ENCODE measurements at regions not wholly inside any gene's neighbourhood (a gene's known extent, or its start where the extent isn't known, plus 50 kb on each side); places are given as distances from the start of the nearest gene placed in this dataset.

DNA sequence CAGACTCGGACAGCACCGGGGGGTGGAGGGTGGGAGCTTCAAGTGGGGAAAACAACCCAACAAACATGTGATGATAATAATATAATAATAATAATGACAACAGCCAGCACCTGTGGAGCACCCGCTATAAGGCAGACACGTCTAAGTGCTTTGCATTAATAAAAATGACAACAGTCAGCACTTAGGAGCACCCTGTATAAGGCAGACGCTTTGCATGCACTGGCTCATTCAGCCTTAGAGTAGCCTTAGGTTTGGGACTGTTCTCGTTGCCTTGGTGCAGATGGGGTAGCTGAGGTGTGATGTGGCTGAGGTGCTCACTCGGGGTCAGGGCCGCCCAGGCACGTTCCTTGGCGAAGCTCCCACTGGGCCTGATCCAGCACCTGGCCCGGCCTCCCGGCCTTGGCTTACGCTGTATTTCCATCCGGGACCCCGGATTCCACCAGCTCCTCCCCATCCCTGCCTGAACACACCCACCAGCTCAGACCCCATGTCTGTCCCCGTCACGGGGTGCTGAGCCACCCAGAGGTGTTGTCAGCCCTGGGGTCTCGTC lies 144.0 kb upstream of the CIBAR2 start:
- DNase-seq (ENCODE audit: low read depth, low spot score), result no peak

DNA sequence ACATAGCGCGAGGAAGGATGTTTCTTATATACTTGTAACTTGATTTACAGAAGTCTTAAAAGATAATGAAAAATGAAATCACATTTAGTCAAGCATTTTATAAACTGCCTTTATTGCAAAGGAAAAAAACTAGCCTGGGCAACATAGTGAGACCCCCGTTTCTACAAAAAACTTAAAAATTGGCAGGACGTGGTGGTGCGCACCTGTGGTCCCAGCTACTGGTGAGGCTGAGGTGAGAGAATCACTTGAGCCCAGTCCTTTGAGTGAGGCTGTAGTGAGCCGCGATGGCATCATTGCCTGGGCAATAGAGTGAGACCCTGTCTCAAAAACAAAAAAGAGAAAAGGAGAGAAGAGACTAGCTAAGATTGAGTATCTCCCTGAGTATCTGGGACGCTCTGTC lies 145.2 kb upstream of the CIBAR2 start:
- DNase-seq (ENCODE audit: low read depth, low spot score), result no peak

DNA sequence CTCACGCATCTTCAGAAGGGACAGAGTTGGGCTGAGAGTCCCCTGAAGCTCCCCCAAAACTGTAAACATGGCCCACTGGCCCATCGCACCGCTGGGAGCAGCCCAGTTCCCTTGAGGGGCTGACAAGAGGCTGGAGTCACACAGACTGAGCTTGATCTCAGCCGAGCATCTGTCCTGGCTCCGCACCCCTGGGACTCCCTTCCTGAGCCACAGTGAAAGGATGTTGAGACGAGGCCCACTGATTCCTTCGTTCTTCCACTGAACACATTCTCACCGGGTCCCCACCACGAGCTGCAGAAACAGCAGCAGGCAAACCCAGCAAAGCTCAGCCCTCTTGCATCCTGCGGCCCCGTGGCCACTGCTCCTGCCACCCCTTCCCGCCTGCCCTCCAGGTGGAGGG lies 145.9 kb upstream of the CIBAR2 start:
- no peak for DNase-seq (ENCODE audit: low read depth, low spot score)

DNA sequence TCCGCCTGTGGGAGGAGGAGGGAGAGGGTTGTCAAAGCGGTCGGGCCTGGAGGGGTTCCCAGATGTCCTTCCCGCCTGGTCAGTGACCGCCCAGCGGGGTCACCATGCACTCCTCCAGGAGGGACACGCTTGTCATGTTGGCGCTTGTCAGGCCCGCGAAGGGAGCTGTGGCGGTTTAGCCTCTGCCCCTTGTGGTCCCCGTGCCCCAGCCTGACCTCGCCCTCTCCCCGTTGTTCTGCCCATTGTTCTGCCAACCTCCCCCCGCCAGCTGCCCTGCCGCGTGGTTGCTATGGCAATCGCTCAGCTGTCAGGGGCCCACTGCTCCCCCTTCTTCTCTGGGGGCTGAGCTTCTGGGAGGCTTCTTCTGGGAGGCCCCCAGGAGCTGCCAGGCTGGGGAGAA lies 146.4 kb upstream of the CIBAR2 start:
- no peak for DNase-seq (ENCODE audit: low read depth, low spot score)

DNA sequence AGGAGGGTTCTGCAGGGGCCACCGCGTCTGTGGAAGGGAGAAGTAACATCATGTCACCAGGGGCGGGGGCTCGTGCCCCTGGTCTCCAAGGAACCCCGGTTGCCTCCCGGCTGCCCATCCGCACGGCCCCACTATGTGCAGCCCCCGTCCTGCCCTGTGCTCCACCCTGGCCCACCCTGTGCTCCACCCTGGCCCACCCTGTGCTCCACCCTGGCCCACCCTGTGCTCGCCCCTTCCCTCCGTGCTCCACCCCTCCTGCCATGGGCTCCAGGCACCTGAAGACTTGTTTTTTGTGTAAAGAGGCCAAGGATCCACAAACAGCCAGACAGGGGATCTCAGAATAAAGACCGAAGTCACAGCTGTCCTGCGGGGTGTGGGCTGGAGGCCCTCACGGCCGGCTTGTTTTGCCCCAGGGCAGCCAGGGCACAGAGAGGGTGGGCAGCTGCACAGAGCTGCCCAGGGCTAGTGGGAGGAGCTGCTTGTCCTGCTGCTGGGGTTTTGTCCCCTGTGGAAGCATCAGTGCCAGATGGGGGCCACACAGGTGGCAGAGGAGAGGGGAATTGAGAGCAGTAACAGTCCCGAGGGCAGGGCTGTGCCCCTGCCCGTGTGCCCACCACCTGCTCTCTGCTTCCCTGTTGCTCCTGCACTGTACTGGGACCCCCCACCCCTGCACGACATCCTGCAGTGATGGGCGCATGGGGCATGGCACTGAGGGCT lies 147.0 kb upstream of the CIBAR2 start:
- DNase-seq (ENCODE audit: low read depth, low spot score), result no peak

DNA sequence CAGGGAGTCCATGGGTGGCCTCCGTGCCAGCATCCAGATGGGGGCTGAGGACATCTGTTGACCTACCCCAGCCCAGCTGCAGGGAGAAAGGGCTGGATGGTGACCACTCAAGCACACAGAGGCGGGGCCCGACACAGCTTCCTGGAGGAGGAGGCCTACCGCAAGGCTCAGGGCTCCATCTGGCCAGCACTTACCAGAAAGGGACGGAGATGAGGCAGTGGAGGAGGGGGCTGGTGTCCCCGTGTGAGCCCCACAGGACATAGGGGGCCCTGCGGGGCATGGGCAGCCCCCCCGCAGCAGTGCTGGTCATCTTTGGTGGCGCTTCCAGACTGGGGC lies 147.5 kb upstream of the CIBAR2 start:
- DNase-seq (ENCODE audit: low read depth, low spot score), result no peak

DNA sequence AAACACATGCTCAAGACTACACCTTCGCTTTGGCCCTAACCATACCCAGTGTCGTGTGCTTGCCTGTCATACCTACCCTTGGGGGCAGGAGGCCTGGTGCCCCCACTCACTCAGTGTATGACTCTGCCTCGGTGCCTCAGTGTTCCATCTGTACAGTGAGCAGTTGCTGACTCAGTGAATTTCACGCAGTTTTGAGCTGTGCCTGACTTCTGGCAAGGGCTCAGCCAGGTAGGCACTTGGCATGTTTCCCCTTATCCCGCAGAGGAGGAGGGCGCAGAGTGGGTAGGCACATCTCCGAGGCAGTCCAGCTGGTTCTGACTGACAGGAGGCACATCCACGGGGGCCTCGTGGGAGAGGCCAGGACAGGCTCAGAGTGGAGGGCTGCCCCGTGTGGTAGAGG lies 148.9 kb upstream of the CIBAR2 start:
- DNase-seq (ENCODE audit: low read depth, low spot score), result no peak

DNA sequence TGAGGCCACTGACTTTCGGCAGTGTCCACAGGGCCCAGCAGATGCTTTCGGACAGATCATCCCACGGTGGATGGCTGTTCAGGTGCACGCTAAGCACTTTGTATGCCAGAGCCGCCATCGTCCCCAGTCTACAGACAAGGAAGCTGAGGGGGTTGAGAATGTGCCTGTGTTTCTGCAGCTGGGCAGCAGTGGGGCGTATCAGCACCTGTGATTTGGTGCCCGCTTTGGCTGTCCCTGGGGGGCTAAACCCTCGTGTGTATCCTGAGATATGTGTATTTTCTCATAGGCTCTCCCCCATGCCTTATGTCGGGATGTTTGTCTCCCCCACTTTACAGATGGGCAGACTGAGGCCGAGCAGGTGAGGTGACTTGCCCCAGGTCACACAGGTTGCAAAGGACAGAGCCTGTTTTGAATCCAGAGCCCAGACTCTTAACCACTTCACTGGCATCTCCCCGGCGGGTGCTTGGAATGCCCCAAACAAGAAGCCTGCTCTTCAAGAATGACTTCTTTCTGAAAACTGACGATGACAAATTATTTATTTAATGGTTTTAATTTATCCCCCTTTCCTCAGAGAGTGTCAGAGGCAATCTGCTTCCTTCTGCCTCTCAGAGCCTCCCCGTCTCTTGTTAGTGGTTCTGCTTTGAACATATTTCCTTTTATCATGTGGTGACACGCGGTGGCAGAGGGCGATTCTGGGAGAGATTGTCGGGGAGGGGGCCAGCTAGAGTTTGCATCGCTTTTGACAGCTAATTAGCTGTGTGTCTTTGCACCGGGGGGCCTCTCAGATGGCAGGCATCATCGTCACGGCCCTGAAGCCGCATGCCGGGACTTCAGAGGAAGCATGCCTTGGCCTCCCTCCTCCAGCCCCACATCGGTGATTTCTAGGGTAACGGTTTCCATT lies 149.6 kb upstream of the CIBAR2 start:
- no peak for DNase-seq (ENCODE audit: low read depth, low spot score)

DNA sequence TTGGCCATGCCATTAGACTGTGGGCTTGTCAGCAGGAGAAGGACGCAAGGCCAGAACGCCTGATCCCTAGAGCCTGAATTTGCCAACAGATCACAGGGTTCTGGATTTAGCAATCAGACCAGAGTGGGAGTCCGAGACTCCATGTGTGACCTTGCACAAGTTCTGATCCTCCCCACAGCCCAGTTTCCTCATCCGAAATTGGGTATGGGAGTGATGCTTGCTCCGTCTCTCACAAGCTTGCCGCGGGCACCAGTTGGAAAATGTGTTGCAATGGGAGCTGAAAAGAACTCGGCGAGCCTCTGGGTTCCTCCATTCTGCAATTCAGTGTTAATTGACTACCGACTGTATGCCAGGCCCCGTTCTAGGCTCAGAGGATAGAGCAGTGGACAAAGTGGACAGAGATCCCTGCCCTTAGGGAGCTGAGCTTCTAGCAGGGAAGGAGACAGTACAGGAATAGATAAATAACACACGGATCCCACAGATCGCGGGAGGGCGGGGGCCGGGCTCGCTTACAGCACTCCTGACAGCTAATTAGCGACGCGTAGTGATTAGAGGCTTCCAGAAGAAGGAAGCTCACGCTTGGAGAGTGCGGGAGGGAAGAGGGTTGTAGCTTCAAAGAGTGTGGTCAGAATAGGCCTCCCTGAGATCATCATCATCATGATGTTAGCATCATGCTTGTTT lies 150.4 kb upstream of the CIBAR2 start:
- no peak for DNase-seq (ENCODE audit: low read depth, low spot score)

DNA sequence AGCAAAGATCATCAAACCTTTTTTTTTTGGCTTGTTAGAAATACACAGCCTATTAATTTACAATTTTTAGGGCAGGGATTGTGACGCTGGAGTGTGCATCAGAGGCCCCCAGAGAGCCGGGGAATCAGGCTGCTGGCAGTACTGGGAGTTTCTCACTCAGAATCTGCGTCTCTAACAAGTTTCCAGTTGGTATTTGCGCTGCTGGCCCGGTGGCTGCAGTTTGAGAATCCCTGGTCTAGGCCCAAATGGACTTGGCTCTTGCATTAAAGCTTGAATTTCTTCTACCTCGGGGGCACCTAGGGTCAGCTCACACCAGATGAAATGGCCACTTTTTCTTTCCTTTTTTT lies 150.9 kb upstream of the CIBAR2 start:
- no peak for DNase-seq (ENCODE audit: low read depth, low spot score)

DNA sequence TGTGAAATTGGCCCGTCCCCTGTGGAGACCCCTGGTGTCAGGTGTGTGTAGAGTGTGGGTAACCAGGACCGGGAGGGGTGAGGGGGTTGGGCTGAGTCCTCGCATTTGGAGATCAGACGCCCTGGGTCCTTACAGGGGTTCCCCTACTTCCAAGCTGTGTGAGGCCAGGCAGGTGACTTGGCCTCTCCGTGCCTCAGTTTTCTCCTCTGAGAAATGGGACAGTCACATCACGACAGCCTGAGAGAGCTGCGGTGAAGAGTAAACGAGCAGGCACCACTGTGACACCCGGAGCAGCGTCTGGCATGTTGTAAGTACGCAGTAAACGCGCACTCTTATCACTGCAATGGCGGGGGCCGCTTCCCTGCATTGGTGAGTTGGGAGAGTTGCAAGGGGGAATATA lies 152.5 kb upstream of the CIBAR2 start:
- DNase-seq (ENCODE audit: low read depth, low spot score), result no peak

DNA sequence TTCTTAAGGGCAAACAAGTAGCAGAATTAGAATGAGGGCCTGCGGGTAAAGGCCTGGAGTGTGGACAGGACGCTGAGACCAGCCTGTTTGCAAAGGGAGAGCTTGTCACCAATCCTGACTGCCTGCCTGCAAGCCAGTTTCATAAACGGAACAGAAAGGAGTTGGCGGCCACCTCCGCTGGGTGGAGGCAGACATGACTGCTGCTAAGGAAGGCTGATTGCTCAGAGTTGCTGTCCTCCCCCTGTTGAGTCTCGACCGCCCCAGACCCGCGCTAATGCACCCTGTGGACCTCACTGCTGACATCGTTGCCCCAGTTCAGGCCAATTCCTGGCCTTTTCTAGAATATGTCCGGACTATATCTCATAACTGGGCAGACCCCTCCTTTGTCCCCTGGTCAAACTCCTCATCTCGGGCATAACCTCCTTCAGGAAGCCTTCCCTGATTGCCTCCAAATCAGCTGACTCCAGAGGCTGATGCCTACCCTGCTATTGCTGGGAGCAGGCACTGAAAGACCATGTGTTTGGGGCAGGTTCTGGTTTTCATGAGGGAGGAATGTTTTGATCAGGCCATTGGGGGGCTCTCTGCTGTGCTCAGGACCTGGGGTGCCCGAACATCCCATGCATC lies 153.0 kb upstream of the CIBAR2 start:
- no peak for DNase-seq (ENCODE audit: low read depth, low spot score)

DNA sequence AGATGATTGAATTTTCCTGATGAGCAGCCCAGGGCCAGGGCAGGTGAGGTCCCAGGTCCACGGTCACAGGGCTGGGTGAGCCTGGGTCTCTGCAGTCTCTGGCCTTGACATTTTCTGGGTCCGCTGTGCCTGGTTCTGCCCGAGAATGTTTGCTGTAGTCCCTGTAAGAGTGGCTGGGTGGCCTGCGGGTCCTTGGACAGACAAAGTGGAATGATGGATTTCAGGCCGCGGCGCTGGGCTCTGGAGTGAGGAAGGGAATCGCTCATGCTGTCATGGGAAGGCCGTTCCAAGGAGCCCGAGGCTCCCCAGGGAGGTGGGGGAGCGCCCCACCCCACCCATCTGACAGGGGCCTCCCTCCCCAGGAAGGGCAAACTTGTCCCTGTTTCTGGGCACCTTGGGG lies 153.5 kb upstream of the CIBAR2 start:
- DNase-seq (ENCODE audit: low read depth, low spot score), result no peak

DNA sequence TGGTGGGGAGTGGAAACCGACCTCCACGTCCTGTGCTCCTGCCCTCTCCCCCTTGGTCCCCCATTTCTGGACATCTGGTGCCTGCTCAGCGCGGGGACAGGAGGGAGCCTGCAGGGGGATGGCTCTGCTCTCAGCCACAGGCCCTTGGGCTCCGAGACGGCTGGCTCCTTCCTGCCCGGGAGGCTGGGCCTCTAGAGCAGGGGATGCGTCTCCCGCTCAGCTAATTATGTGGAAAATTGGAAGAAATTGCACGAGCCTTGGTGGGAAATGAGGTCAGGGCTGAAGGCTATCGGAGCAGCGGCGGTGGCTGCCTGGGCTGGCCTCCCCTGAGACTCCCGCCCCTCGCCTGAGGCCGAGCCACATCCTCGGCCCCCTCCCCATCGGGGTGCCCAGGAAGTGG lies 154.6 kb upstream of the CIBAR2 start:
- DNase-seq (ENCODE audit: low read depth, low spot score), result no peak

DNA sequence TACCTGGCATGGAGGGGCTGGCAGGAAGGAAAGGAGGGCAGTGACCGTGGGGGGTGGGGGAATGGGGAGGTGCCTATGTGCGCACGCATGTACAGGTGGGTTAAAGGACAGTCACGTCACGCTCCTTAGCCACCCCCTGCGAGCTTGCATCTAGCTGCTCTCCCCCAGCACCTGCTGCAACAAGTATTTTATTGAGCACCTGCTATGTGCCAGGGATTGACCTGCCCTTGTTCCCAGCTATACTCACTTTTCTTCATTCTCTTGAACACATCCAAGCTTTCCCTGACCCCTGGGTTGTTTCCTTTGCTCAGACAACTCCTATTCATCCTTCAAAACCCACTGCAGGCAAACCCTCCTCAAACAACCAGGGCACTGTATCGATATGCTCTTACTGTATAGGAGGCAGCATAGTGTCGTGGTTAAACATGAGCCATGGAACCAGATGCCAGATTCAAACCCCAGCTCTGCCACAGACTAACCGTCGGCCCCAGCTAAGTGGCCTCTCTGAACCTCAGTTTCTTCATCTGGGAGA lies 155.2 kb upstream of the CIBAR2 start:
- no peak for DNase-seq (ENCODE audit: low read depth, low spot score)

DNA sequence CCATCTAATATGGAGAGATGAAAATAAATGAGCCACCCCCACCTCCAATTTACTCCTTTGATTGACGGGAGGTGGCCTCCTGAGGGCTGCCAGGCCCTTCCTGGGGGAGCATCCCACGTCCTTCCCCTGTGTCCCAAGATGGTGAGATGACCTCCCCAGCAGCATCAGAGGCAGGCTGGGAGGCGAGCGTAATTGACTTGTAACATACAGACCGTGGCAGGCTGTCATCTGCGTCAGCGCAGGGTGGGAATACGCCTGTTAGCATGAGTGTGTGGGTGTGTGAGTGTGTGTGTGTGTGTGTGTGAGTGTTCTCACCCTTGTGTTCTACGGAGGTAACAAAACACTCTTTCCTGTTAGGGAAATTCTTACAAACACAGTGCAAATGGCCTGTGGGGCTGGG lies 156.9 kb upstream of the CIBAR2 start:
- DNase-seq (ENCODE audit: low read depth, low spot score), result no peak

DNA sequence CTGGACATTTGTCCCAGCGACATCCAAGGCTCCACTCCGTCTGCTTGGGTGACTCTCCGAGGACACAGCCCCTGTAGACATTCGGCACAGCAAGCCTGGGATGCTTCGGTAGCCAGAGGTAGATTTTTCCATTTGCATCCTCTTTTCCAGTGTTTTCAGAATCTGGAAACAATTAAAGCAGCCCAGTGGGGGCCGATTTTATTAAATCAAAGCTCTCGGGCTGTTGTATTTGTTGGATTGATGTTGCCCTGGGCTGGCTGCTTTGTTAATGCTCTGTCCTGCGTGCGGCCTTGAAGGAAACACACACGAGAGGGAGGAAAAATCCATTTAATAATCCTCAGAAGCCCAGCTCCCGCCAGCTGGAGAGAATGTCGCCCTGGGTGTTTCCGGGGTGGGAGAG lies 158.1 kb upstream of the CIBAR2 start:
- DNase-seq (ENCODE audit: low read depth, low spot score), result no peak

DNA sequence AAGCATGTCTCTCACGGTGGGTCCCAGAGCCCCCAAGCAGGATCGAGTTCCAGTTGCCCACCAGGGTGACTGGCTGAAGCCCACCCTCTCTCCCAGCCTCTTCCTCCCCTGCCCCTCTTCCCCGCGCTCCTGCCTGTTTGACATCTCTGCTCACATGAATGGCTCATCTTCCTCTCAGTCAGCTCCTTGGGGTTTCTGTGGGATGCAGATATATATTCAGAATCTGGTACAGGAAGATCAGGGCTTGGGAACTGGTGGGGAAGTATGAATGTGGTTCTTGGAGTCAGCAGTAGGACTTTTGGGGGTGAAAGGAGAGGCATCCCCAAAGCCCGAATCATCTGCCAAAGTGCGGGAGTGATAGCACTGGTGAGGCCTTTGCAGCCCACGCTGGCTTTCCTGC lies 158.9 kb upstream of the CIBAR2 start:
- no peak for DNase-seq (ENCODE audit: low read depth, low spot score)

DNA sequence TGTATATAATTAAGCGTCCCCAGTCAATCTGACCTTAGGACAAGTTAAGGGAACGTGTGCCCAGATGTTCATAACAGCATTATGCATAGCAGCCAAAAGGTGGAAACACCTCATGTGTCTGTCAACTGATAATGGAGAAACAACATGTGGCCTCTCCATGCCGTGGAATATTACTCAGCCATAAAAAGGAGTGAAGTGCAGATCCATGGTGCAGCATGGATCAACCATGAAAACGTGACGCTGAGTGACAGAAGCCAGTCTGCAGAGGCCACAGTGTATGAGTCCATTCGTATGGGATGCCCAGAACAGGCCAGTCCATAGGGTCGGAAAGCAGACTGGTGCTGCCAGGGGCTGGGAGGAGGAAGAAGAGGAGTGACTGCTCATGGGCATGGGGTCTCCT lies 161.0 kb upstream of the CIBAR2 start:
- DNase-seq (ENCODE audit: low read depth, low spot score), result no peak

DNA sequence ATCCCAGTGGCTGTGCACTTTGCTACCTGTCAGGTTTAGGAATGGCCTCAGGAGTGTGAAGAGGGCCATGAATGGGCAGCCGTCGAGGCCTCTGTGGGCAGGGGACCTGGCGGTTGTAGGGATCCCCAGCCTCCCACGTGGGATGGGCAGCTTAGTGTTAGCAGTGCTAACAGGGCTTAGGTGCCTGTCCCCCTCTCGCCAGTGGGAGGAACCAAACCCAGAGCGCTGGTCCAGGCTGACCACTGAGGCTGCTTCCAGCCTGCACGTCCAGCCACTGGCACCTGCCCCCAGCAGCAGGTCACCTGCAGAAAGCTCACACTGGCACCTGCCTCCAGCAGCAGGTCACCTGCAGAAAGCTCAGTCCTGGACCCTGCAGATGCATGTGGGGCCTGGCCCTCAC lies 162.2 kb upstream of the CIBAR2 start:
- DNase-seq (ENCODE audit: low read depth, low spot score), result no peak

DNA sequence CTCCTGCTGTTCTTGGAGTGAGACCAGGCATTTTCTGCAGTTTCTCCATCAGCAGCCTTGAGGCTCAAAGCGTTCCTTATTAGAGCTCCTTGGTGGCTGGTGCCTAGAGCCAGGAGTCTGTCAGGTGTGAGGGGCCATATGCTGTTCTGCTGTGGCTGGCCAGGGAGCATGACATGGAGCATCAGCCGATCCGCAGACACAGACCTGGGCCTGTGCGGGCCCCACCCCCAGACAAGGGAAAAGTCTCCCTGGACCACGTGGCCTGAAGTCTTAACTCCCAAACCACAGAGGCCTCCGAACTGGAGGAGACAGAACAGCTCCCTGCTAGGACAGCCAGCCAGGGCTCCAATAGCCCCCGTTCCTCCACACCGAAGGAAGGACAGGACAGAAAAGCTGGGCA lies 162.7 kb upstream of the CIBAR2 start:
- no peak for DNase-seq (ENCODE audit: low read depth, low spot score)
